Natural killer cell (primary cell): ENCODE measurements at regions not wholly inside any gene's neighbourhood (a gene's known extent, or its start where the extent isn't known, plus 50 kb on each side); places are given as distances from the start of the nearest gene placed in this dataset.
A peak's percentile ranks its signal among the peaks of the same experiment; 100 is the strongest.

ENCODE experiments used
- ATAC-seq, 3 donors: fragments of 150-1000 bp in 2 of 3; fragments of 200-7000 bp in 1 of 3; cut with Tn5 transposase; 1 replicate in 1 of 3; 2 replicates in 2 of 3; pipeline ENCODE4 v1.10.0; 2021; ENCODE audit warnings: mild to moderate bottlenecking in 2 of 3, moderate library complexity in 2 of 3
- DNase-seq, 2 donors: peaks; one replicate each; pipeline versions ENCODE4 v3.0.0 to v3.0.0-alpha.2; 2013 to 2021; ENCODE audit warnings: mixed read lengths in 1 of 2
- H3K27ac ChIP-seq: one replicate; pipeline ENCODE4 v1.5.1; 2013; ENCODE audit warnings: mild to moderate bottlenecking, low read length
- H3K27me3 ChIP-seq: one replicate; pipeline ENCODE4 v1.6.1; 2013; ENCODE audit warnings: low read length; ENCODE audit not compliant: control insufficient read depth, insufficient read depth
- H3K36me3 ChIP-seq: one replicate; pipeline ENCODE4 v1.6.1; 2013; ENCODE audit warnings: low read length; ENCODE audit not compliant: control insufficient read depth, insufficient read depth
- H3K4me1 ChIP-seq: one replicate; pipeline ENCODE4 v1.6.1; 2013; ENCODE audit warnings: low read length; ENCODE audit not compliant: control insufficient read depth, insufficient read depth
- H3K4me3 ChIP-seq: one replicate; pipeline ENCODE4 v1.5.1; 2013; ENCODE audit warnings: low read length
- H3K9me3 ChIP-seq: one replicate; pipeline ENCODE4 v1.6.1; 2013; ENCODE audit warnings: low read length; ENCODE audit not compliant: control insufficient read depth, insufficient read depth
- H3K27ac Mint-ChIP-seq, 2 donors: one replicate each; pipeline ENCODE4 v1.8.0; 2022; ENCODE audit warnings: mild to moderate bottlenecking in 2 of 2, mixed read lengths in 2 of 2, moderate library complexity in 1 of 2
- H3K27me3 Mint-ChIP-seq, 2 donors: one replicate each; pipeline ENCODE4 v1.8.0; 2022; ENCODE audit warnings: low read depth in 2 of 2, mixed read lengths in 2 of 2
- H3K36me3 Mint-ChIP-seq: one replicate; pipeline ENCODE4 v1.8.0; 2022; ENCODE audit warnings: mixed read lengths
- H3K4me1 Mint-ChIP-seq, 2 donors: one replicate each; pipeline ENCODE4 v1.8.0; 2022; ENCODE audit warnings: mixed read lengths in 2 of 2
- H3K4me3 Mint-ChIP-seq: one replicate; pipeline ENCODE4 v1.8.0; 2022; ENCODE audit warnings: mild to moderate bottlenecking, moderate library complexity, mixed read lengths
- H3K9me3 Mint-ChIP-seq, 2 donors: one replicate each; pipeline ENCODE4 v1.8.0; 2022; ENCODE audit warnings: mixed read lengths in 2 of 2
- CTCF ChIP-seq: fragments of 200-600 bp; IDR thresholded peaks from one replicate; pipeline ENCODE4 v1.8.0; 2022; ENCODE audit warnings: antibody characterized with exemption
- WGBS: methylation state at CpG from one replicate; pipeline ENCODE4 v1.1.7; 2013; ENCODE audit warnings: missing lambda C conversion rate; ENCODE audit not compliant: insufficient coverage; 5-methylcytosine and 5-hydroxymethylcytosine counted together
- intact Hi-C: fragments of 100-400 bp; cut with micrococcal nuclease; formaldehyde crosslinking; loops from one replicate; pipeline ENCODE4 v1.14.2; 2022

GRCh38 chr7:80066639-80067038, 68.0 kb upstream of the GNAI1 start:
- Mint-ChIP-seq H3K27me3 (no peaks in the 10 kb centered on the region), H3K27ac (no peak overlapping the region), H3K4me1 (no peaks in the 10 kb centered on the region), H3K4me3 (no peak overlapping the region), H3K36me3 (no peaks in the 10 kb centered on the region), H3K9me3 (peaks cover 5 to 8% of the 10 kb centered on the region in 2 donors)
- Histone ChIP-seq H3K4me3 (no peak overlapping the region), H3K36me3 (no peaks in the 10 kb centered on the region), H3K27ac (no peak overlapping the region), H3K27me3 (no peaks in the 10 kb centered on the region), H3K9me3 (peaks cover 5% of the 10 kb centered on the region), H3K4me1 (no peaks in the 10 kb centered on the region)
- intact Hi-C loops = loop anchor here (10.0 kb wide), 1 partner anchor 58 kb away; no protein-coding TSS in a partner anchor
- DNase-seq = no peak
- WGBS = 92% methylated on average over 1 of the region's 1 CpG
- TF ChIP-seq CTCF = no peak
- ATAC-seq = no peak

- intact Hi-C loops = loop anchor here (10.0 kb wide), 1 partner anchor 61 kb away; no protein-coding TSS in a partner anchor
- no peak for ATAC-seq
- Histone ChIP-seq H3K27ac (no peak overlapping the region), H3K4me1 (no peaks in the 10 kb centered on the region), H3K27me3 (no peaks in the 10 kb centered on the region), H3K36me3 (no peaks in the 10 kb centered on the region), H3K4me3 (no peak overlapping the region), H3K9me3 (peaks cover 5% of the 10 kb centered on the region)
- Mint-ChIP-seq H3K4me3 (no peak overlapping the region), H3K27ac (no peak overlapping the region), H3K4me1 (no peaks in the 10 kb centered on the region), H3K9me3 (peaks cover 3 to 6% of the 10 kb centered on the region in 2 donors), H3K27me3 (no peaks in the 10 kb centered on the region), H3K36me3 (no peaks in the 10 kb centered on the region)
- 83% methylated on average over 1 of the region's 4 CpGs for WGBS
- TF ChIP-seq CTCF = no peak
- no peak for DNase-seq
Measured at GRCh38 chr7:80063834-80064233, 70.8 kb upstream of the GNAI1 start.

- no peaks in the 10 kb centered on the region for H3K36me3 ChIP-seq
- TF ChIP-seq CTCF = no peak
- Mint-ChIP-seq H3K9me3 (peaks cover 0 to under 1% of the 10 kb centered on the region in 2 donors), H3K4me3 (no peak overlapping the region), H3K4me1 (no peaks in the 10 kb centered on the region), H3K27me3 (no peaks in the 10 kb centered on the region), H3K36me3 (no peaks in the 10 kb centered on the region), H3K27ac (no peak overlapping the region)
- no peaks in the 10 kb centered on the region for H3K9me3 ChIP-seq
- H3K4me1 ChIP-seq = no peaks in the 10 kb centered on the region
- no peaks in the 10 kb centered on the region for H3K27me3 ChIP-seq
- intact Hi-C loops = loop anchor here (10.0 kb wide), 1 partner anchor 64 kb away; no protein-coding TSS in a partner anchor
- 60% methylated on average over 1 of the region's 1 CpG for WGBS
- ATAC-seq = no peak
- H3K27ac ChIP-seq = no peak overlapping the region
- H3K4me3 ChIP-seq = no peak overlapping the region
- DNase-seq = peak in 1 of 2 donors; percentile 32
Measured at GRCh38 chr7:80060218-80060806, 74.3 kb upstream of the GNAI1 start.

- H3K4me3 Mint-ChIP-seq = no peak overlapping the region
- no peak for TF ChIP-seq CTCF
Measured at GRCh38 chr7:80057488-80057887, 77.1 kb upstream of the GNAI1 start.

More at GRCh38 chr7:80057488-80057887, 77.1 kb upstream of the GNAI1 start:
- no peaks in the 10 kb centered on the region for H3K36me3 ChIP-seq
- 78% methylated on average over 2 of the region's 3 CpGs for WGBS
- no peak overlapping the region for H3K27ac Mint-ChIP-seq
- no peak for DNase-seq
- H3K27ac ChIP-seq = no peak overlapping the region
- no peak overlapping the region for H3K4me3 ChIP-seq
- peaks cover 0 to 5% of the 10 kb centered on the region in 2 donors for H3K9me3 Mint-ChIP-seq
- H3K36me3 Mint-ChIP-seq = no peaks in the 10 kb centered on the region
- intact Hi-C loops = no loop called here
- H3K27me3 Mint-ChIP-seq = no peaks in the 10 kb centered on the region
- no peaks in the 10 kb centered on the region for H3K4me1 ChIP-seq
- no peak for ATAC-seq
- no peaks in the 10 kb centered on the region for H3K4me1 Mint-ChIP-seq
- no peaks in the 10 kb centered on the region for H3K27me3 ChIP-seq
- H3K9me3 ChIP-seq = no peaks in the 10 kb centered on the region
